ENCODE measurements at regions not wholly inside any gene's neighbourhood (a gene's known extent, or its start where the extent isn't known, plus 50 kb on each side); places are given as distances from the start of the nearest gene placed in this dataset.

- Histone ChIP-seq H3K4me1 (ENCODE audit: control insufficient read depth in 1 of 2, insufficient read depth in 2 of 2, low read length in 2 of 2) (peaks cover 0 to 12% of the 10 kb centered on the region in 2 donors), H3K9me3 (ENCODE audit: control insufficient read depth in 1 of 2, low read length in 2 of 2) (no peaks in the 10 kb centered on the region), H3K27ac (ENCODE audit: low read depth, low read length) (no peak overlapping the region), H3K36me3 (ENCODE audit: control insufficient read depth in 1 of 2, insufficient read depth in 2 of 2, low read length in 2 of 2) (no peaks in the 10 kb centered on the region), H3K4me3 (ENCODE audit: low read depth in 1 of 2, low read length in 2 of 2) (no peak overlapping the region), H3K27me3 (ENCODE audit: control insufficient read depth in 1 of 2, insufficient read depth in 2 of 2, low read length in 2 of 2) (no peaks in the 10 kb centered on the region), H3K9ac (ENCODE audit: low read depth in 1 of 2, low read length in 2 of 2) (no peak overlapping the region)
Measured at GRCh38 chr2:193627927-193628272, 1433.2 kb upstream of the TMEFF2 start.

- no peak overlapping the region for H3K9ac ChIP-seq (ENCODE audit: low read depth in 1 of 2, low read length in 2 of 2)
- H3K4me1 ChIP-seq (ENCODE audit: control insufficient read depth in 1 of 2, insufficient read depth in 2 of 2, low read length in 2 of 2) = peaks cover 0 to 12% of the 10 kb centered on the region in 2 donors
- no peaks in the 10 kb centered on the region for H3K9me3 ChIP-seq (ENCODE audit: control insufficient read depth in 1 of 2, low read length in 2 of 2)
- no peak overlapping the region for H3K4me3 ChIP-seq (ENCODE audit: low read depth in 1 of 2, low read length in 2 of 2)
- no peaks in the 10 kb centered on the region for H3K27me3 ChIP-seq (ENCODE audit: control insufficient read depth in 1 of 2, insufficient read depth in 2 of 2, low read length in 2 of 2)
- H3K27ac ChIP-seq (ENCODE audit: low read depth, low read length) = no peak overlapping the region
- no peaks in the 10 kb centered on the region for H3K36me3 ChIP-seq (ENCODE audit: control insufficient read depth in 1 of 2, insufficient read depth in 2 of 2, low read length in 2 of 2)
Measured at GRCh38 chr2:193627187-193627926, 1432.6 kb upstream of the TMEFF2 start.

GRCh38 chr2:193608451-193608850 is 1413.7 kb upstream of the TMEFF2 start:
- Histone ChIP-seq H3K9ac (ENCODE audit: low read depth in 1 of 2, low read length in 2 of 2) (no peak overlapping the region), H3K27ac (ENCODE audit: low read depth, low read length) (no peak overlapping the region), H3K27me3 (ENCODE audit: control insufficient read depth in 1 of 2, insufficient read depth in 2 of 2, low read length in 2 of 2) (no peaks in the 10 kb centered on the region), H3K9me3 (ENCODE audit: control insufficient read depth in 1 of 2, low read length in 2 of 2) (no peaks in the 10 kb centered on the region), H3K4me3 (ENCODE audit: low read depth in 1 of 2, low read length in 2 of 2) (no peak overlapping the region), H3K36me3 (ENCODE audit: control insufficient read depth in 1 of 2, insufficient read depth in 2 of 2, low read length in 2 of 2) (no peaks in the 10 kb centered on the region), H3K4me1 (ENCODE audit: control insufficient read depth in 1 of 2, insufficient read depth in 2 of 2, low read length in 2 of 2) (no peaks in the 10 kb centered on the region)

- Histone ChIP-seq H3K4me1 (ENCODE audit: control insufficient read depth in 1 of 2, insufficient read depth in 2 of 2, low read length in 2 of 2) (no peaks in the 10 kb centered on the region), H3K36me3 (ENCODE audit: control insufficient read depth in 1 of 2, insufficient read depth in 2 of 2, low read length in 2 of 2) (no peaks in the 10 kb centered on the region), H3K4me3 (ENCODE audit: low read depth in 1 of 2, low read length in 2 of 2) (no peak overlapping the region), H3K27ac (ENCODE audit: low read depth, low read length) (no peak overlapping the region), H3K27me3 (ENCODE audit: control insufficient read depth in 1 of 2, insufficient read depth in 2 of 2, low read length in 2 of 2) (no peaks in the 10 kb centered on the region), H3K9me3 (ENCODE audit: control insufficient read depth in 1 of 2, low read length in 2 of 2) (peaks cover 0 to 6% of the 10 kb centered on the region in 2 donors), H3K9ac (ENCODE audit: low read depth in 1 of 2, low read length in 2 of 2) (no peak overlapping the region)
Measured at GRCh38 chr2:193590831-193591230, 1396.1 kb upstream of the TMEFF2 start.

- Histone ChIP-seq H3K9ac (ENCODE audit: low read depth in 1 of 2, low read length in 2 of 2) (no peak overlapping the region), H3K9me3 (ENCODE audit: control insufficient read depth in 1 of 2, low read length in 2 of 2) (no peaks in the 10 kb centered on the region), H3K4me3 (ENCODE audit: low read depth in 1 of 2, low read length in 2 of 2) (no peak overlapping the region)
Measured at GRCh38 chr2:193584522-193584938, 1389.8 kb upstream of the TMEFF2 start.

GRCh38 chr2:193583638-193584400 is 1389.1 kb upstream of the TMEFF2 start:
- peaks cover 4 to 7% of the 10 kb centered on the region in 2 donors for H3K4me1 ChIP-seq (ENCODE audit: control insufficient read depth in 1 of 2, insufficient read depth in 2 of 2, low read length in 2 of 2)
- no peaks in the 10 kb centered on the region for H3K27me3 ChIP-seq (ENCODE audit: control insufficient read depth in 1 of 2, insufficient read depth in 2 of 2, low read length in 2 of 2)
- H3K4me3 ChIP-seq (ENCODE audit: low read depth in 1 of 2, low read length in 2 of 2) = no peak overlapping the region
- no peak overlapping the region for H3K27ac ChIP-seq (ENCODE audit: low read depth, low read length)
- H3K36me3 ChIP-seq (ENCODE audit: control insufficient read depth in 1 of 2, insufficient read depth in 2 of 2, low read length in 2 of 2) = no peaks in the 10 kb centered on the region
- H3K9ac ChIP-seq (ENCODE audit: low read depth in 1 of 2, low read length in 2 of 2) = no peak overlapping the region
- no peaks in the 10 kb centered on the region for H3K9me3 ChIP-seq (ENCODE audit: control insufficient read depth in 1 of 2, low read length in 2 of 2)

More at GRCh38 chr2:193584522-193584938, 1389.8 kb upstream of the TMEFF2 start:
- Histone ChIP-seq H3K27ac (ENCODE audit: low read depth, low read length) (no peak overlapping the region), H3K36me3 (ENCODE audit: control insufficient read depth in 1 of 2, insufficient read depth in 2 of 2, low read length in 2 of 2) (no peaks in the 10 kb centered on the region), H3K27me3 (ENCODE audit: control insufficient read depth in 1 of 2, insufficient read depth in 2 of 2, low read length in 2 of 2) (no peaks in the 10 kb centered on the region), H3K4me1 (ENCODE audit: control insufficient read depth in 1 of 2, insufficient read depth in 2 of 2, low read length in 2 of 2) (peaks cover 4 to 7% of the 10 kb centered on the region in 2 donors)

GRCh38 chr2:193581807-193582206 is 1387.1 kb upstream of the TMEFF2 start:
- Histone ChIP-seq H3K27me3 (ENCODE audit: control insufficient read depth in 1 of 2, insufficient read depth in 2 of 2, low read length in 2 of 2) (no peaks in the 10 kb centered on the region), H3K9me3 (ENCODE audit: control insufficient read depth in 1 of 2, low read length in 2 of 2) (no peaks in the 10 kb centered on the region), H3K27ac (ENCODE audit: low read depth, low read length) (no peak overlapping the region), H3K36me3 (ENCODE audit: control insufficient read depth in 1 of 2, insufficient read depth in 2 of 2, low read length in 2 of 2) (no peaks in the 10 kb centered on the region), H3K4me1 (ENCODE audit: control insufficient read depth in 1 of 2, insufficient read depth in 2 of 2, low read length in 2 of 2) (peaks cover 4 to 7% of the 10 kb centered on the region in 2 donors), H3K9ac (ENCODE audit: low read depth in 1 of 2, low read length in 2 of 2) (no peak overlapping the region), H3K4me3 (ENCODE audit: low read depth in 1 of 2, low read length in 2 of 2) (no peak overlapping the region)

GRCh38 chr2:193580176-193580950 is 1385.6 kb upstream of the TMEFF2 start:
- Histone ChIP-seq H3K4me3 (ENCODE audit: low read depth in 1 of 2, low read length in 2 of 2) (no peak overlapping the region), H3K4me1 (ENCODE audit: control insufficient read depth in 1 of 2, insufficient read depth in 2 of 2, low read length in 2 of 2) (peaks cover 4 to 7% of the 10 kb centered on the region in 2 donors), H3K27me3 (ENCODE audit: control insufficient read depth in 1 of 2, insufficient read depth in 2 of 2, low read length in 2 of 2) (no peaks in the 10 kb centered on the region), H3K9ac (ENCODE audit: low read depth in 1 of 2, low read length in 2 of 2) (no peak overlapping the region), H3K27ac (ENCODE audit: low read depth, low read length) (no peak overlapping the region), H3K36me3 (ENCODE audit: control insufficient read depth in 1 of 2, insufficient read depth in 2 of 2, low read length in 2 of 2) (no peaks in the 10 kb centered on the region), H3K9me3 (ENCODE audit: control insufficient read depth in 1 of 2, low read length in 2 of 2) (no peaks in the 10 kb centered on the region)

- no peak overlapping the region for H3K9ac ChIP-seq (ENCODE audit: low read depth in 1 of 2, low read length in 2 of 2)
- no peaks in the 10 kb centered on the region for H3K36me3 ChIP-seq (ENCODE audit: control insufficient read depth in 1 of 2, insufficient read depth in 2 of 2, low read length in 2 of 2)
- no peaks in the 10 kb centered on the region for H3K4me1 ChIP-seq (ENCODE audit: control insufficient read depth in 1 of 2, insufficient read depth in 2 of 2, low read length in 2 of 2)
- no peaks in the 10 kb centered on the region for H3K27me3 ChIP-seq (ENCODE audit: control insufficient read depth in 1 of 2, insufficient read depth in 2 of 2, low read length in 2 of 2)
- H3K27ac ChIP-seq (ENCODE audit: low read depth, low read length) = no peak overlapping the region
- H3K4me3 ChIP-seq (ENCODE audit: low read depth in 1 of 2, low read length in 2 of 2) = no peak overlapping the region
- no peaks in the 10 kb centered on the region for H3K9me3 ChIP-seq (ENCODE audit: control insufficient read depth in 1 of 2, low read length in 2 of 2)
Measured at GRCh38 chr2:193566886-193567285, 1372.2 kb upstream of the TMEFF2 start.

- Histone ChIP-seq H3K27me3 (ENCODE audit: control insufficient read depth in 1 of 2, insufficient read depth in 2 of 2, low read length in 2 of 2) (no peaks in the 10 kb centered on the region), H3K4me3 (ENCODE audit: low read depth in 1 of 2, low read length in 2 of 2) (no peak overlapping the region), H3K27ac (ENCODE audit: low read depth, low read length) (no peak overlapping the region)
Measured at GRCh38 chr2:193566276-193566675, 1371.5 kb upstream of the TMEFF2 start.

More at GRCh38 chr2:193566276-193566675, 1371.5 kb upstream of the TMEFF2 start:
- Histone ChIP-seq H3K4me1 (ENCODE audit: control insufficient read depth in 1 of 2, insufficient read depth in 2 of 2, low read length in 2 of 2) (no peaks in the 10 kb centered on the region), H3K9me3 (ENCODE audit: control insufficient read depth in 1 of 2, low read length in 2 of 2) (no peaks in the 10 kb centered on the region), H3K9ac (ENCODE audit: low read depth in 1 of 2, low read length in 2 of 2) (no peak overlapping the region), H3K36me3 (ENCODE audit: control insufficient read depth in 1 of 2, insufficient read depth in 2 of 2, low read length in 2 of 2) (no peaks in the 10 kb centered on the region)

All from duodenal mucosa (tissue), 2 donors.